Cardiac muscle cell (in vitro differentiated cells and primary cell): ENCODE measurements at regions not wholly inside any gene's neighbourhood (a gene's known extent, or its start where the extent isn't known, plus 50 kb on each side); places are given as distances from the start of the nearest gene placed in this dataset.

ENCODE experiments used
- DNase-seq, 2 donors: peaks; one replicate each; pipeline versions ENCODE4 v3.0.0 to v3.0.0-alpha.2; 2010 to 2017; ENCODE audit warnings: low read depth in 1 of 2, low spot score in 1 of 2
- H3K27ac ChIP-seq: fragments of 200-600 bp; sonication (generic); 2 replicates; pipeline ENCODE4 v1.5.1; 2016
- H3K27me3 ChIP-seq: fragments of 200-600 bp; sonication (generic); 2 replicates; pipeline ENCODE4 v1.6.0; 2016; ENCODE audit warnings: control low read depth
- H3K36me3 ChIP-seq: fragments of 200-600 bp; sonication (generic); 2 replicates; pipeline ENCODE4 v1.5.1; 2016; ENCODE audit warnings: control low read depth
- H3K4me1 ChIP-seq: fragments of 200-600 bp; sonication (generic); 2 replicates; pipeline ENCODE4 v1.8.1; 2017; ENCODE audit warnings: low read depth, mild to moderate bottlenecking, mixed run types
- H3K4me3 ChIP-seq: fragments of 200-600 bp; sonication (generic); 2 replicates; pipeline ENCODE4 v1.5.1; 2016; ENCODE audit warnings: mild to moderate bottlenecking
- H3K9me3 ChIP-seq: fragments of 200-600 bp; sonication (generic); 2 replicates; pipeline ENCODE4 v1.5.1; 2017; ENCODE audit warnings: low read depth, mild to moderate bottlenecking, control low read depth
- TF ChIP-seq, protein P1 (sequence below): IDR thresholded peaks from 2 replicates; pipeline ENCODE4 v1.5.1; 2012; ENCODE audit warnings: low read depth, mild to moderate bottlenecking, low read length

GRCh38 chr1:90613371-90613770 lies 103.7 kb downstream of the BARHL2 start:
- Histone ChIP-seq H3K9me3 (no peaks in the 10 kb centered on the region), H3K4me3 (no peak overlapping the region), H3K27ac (no peak overlapping the region), H3K36me3 (no peaks in the 10 kb centered on the region), H3K4me1 (no peaks in the 10 kb centered on the region), H3K27me3 (no peaks in the 10 kb centered on the region)
- TF ChIP-seq, protein P1, sequence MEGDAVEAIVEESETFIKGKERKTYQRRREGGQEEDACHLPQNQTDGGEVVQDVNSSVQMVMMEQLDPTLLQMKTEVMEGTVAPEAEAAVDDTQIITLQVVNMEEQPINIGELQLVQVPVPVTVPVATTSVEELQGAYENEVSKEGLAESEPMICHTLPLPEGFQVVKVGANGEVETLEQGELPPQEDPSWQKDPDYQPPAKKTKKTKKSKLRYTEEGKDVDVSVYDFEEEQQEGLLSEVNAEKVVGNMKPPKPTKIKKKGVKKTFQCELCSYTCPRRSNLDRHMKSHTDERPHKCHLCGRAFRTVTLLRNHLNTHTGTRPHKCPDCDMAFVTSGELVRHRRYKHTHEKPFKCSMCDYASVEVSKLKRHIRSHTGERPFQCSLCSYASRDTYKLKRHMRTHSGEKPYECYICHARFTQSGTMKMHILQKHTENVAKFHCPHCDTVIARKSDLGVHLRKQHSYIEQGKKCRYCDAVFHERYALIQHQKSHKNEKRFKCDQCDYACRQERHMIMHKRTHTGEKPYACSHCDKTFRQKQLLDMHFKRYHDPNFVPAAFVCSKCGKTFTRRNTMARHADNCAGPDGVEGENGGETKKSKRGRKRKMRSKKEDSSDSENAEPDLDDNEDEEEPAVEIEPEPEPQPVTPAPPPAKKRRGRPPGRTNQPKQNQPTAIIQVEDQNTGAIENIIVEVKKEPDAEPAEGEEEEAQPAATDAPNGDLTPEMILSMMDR: no peak
- DNase-seq: no peak

- no peak for DNase-seq
- Histone ChIP-seq H3K27me3 (no peaks in the 10 kb centered on the region), H3K9me3 (no peaks in the 10 kb centered on the region), H3K4me1 (no peaks in the 10 kb centered on the region), H3K36me3 (no peaks in the 10 kb centered on the region), H3K4me3 (no peak overlapping the region), H3K27ac (no peak overlapping the region)
- TF ChIP-seq, protein P1: no peak
Observed at GRCh38 chr1:90612033-90612432, 105.1 kb downstream of the BARHL2 start.

- no peaks in the 10 kb centered on the region for H3K4me1 ChIP-seq
- H3K9me3 ChIP-seq: no peaks in the 10 kb centered on the region
- DNase-seq: no peak
- no peaks in the 10 kb centered on the region for H3K36me3 ChIP-seq
- H3K27ac ChIP-seq: no peak overlapping the region
- TF ChIP-seq, protein P1: no peak
- H3K4me3 ChIP-seq: no peak overlapping the region
- no peaks in the 10 kb centered on the region for H3K27me3 ChIP-seq
Observed at GRCh38 chr1:90607736-90608135, 109.4 kb downstream of the BARHL2 start.

DNA sequence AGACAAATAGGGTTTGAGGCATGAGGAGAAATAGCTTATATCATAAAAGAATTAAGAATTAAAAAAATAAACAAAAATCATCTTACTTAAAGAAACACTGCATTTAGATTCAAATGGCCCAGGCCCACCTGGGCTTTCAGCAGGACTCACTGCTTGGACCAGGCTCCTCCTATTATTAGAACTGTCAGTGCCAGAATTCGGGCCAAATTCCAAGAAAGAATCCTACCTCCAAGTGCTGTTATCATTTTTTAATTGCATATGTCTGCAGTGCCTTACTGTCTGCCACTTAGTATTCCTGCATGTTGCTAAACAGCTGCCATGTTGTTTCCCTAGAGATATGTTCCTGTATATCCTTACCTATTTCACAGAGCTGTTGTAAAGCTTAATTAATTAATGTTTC lies 112.0 kb downstream of the BARHL2 start:
- DNase-seq: no peak
- no peaks in the 10 kb centered on the region for H3K4me1 ChIP-seq
- H3K9me3 ChIP-seq: no peaks in the 10 kb centered on the region
- H3K4me3 ChIP-seq: no peak overlapping the region
- H3K27ac ChIP-seq: no peak overlapping the region
- TF ChIP-seq, protein P1: no peak
- no peaks in the 10 kb centered on the region for H3K27me3 ChIP-seq
- H3K36me3 ChIP-seq: no peaks in the 10 kb centered on the region

DNA sequence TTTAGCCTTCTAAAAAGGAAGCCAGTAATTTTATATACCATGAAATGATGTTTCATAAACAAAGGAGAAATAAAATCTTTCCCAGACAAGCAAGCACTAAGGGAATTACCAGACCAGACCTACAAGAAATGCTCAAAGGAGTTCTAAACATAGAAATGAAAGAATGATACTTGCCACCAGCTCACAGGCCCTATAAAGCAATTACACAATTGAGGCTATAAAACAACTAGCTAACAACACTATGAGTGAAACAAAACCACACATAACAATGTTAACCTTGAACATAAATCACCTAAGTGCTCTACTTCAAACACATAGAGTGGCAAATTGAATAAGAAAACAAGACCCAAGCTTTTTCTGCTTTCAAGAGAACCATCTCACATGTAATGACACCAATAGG lies 123.8 kb downstream of the BARHL2 start:
- Histone ChIP-seq H3K9me3 (no peaks in the 10 kb centered on the region), H3K27me3 (no peaks in the 10 kb centered on the region), H3K4me1 (no peaks in the 10 kb centered on the region), H3K27ac (no peak overlapping the region), H3K4me3 (no peak overlapping the region), H3K36me3 (no peaks in the 10 kb centered on the region)
- TF ChIP-seq, protein P1: no peak
- no peak for DNase-seq

- no peak overlapping the region for H3K4me3 ChIP-seq
- no peaks in the 10 kb centered on the region for H3K36me3 ChIP-seq
- no peaks in the 10 kb centered on the region for H3K27me3 ChIP-seq
- H3K4me1 ChIP-seq: no peaks in the 10 kb centered on the region
- H3K9me3 ChIP-seq: no peaks in the 10 kb centered on the region
- H3K27ac ChIP-seq: no peak overlapping the region
- DNase-seq: no peak
- TF ChIP-seq, protein P1: no peak
Observed at GRCh38 chr1:90591970-90592356, 125.1 kb downstream of the BARHL2 start.
